GM12878 (cell line): ENCODE measurements at regions not wholly inside any gene's neighbourhood (a gene's known extent, or its start where the extent isn't known, plus 50 kb on each side); places are given as distances from the start of the nearest gene placed in this dataset.

ENCODE experiments used
- ATAC-seq: fragments of 200-7000 bp; cut with Tn5 transposase; 3 replicates; pipeline ENCODE4 v1.9.1; 2020; ENCODE audit warnings: mild to moderate bottlenecking, moderate library complexity
- BruUV-seq: library from RNA; stranded (reverse); fragments of 400-500 nt; replicated peaks from 2 replicates; lab custom pipeline; 2021; lab: Mats Ljungman, UMichigan
- CTCF ChIA-PET: fragments of 300-600 bp; sonication (Branson Sonifier 250); formaldehyde crosslinking; extraction: SDS; loops from one replicate; lab custom pipeline; 2021; ENCODE audit warnings: inconsistent platforms; lab: Yijun Ruan, JAX
- POLR2A ChIA-PET: fragments of 350-600 bp; formaldehyde crosslinking; extraction: SDS; loops from one replicate; lab custom pipeline; 2021; ENCODE audit warnings: inconsistent platforms; lab: Charles Lee
- RAD21 ChIA-PET: fragments of 300-600 bp; sonication (Branson Sonifier 250); formaldehyde crosslinking; loops from one replicate; lab custom pipeline; 2023; ENCODE audit warnings: antibody characterized with exemption; ENCODE audit not compliant: unreplicated experiment; lab: Charles Lee
- SMC1A ChIA-PET: fragments of 300-600 bp; sonication (Branson Sonifier 250); formaldehyde crosslinking; loops from one replicate; lab custom pipeline; 2023; ENCODE audit not compliant: unreplicated experiment, uncharacterized antibody; lab: Charles Lee
- DNase-seq: peaks from one replicate; pipeline ENCODE4 v3.0.0-alpha.2; 2011; ENCODE audit warnings: low read depth, low spot score
- FAIRE-seq: peaks from 3 replicates; lab custom pipeline; 2011; peaks lifted over from hg19 to GRCh38; lab: Jason Lieb, UNC
- H2AFZ ChIP-seq: 2 replicates; pipeline ENCODE4 v1.6.0; 2011; ENCODE audit warnings: low read depth, low read length, control low read depth; ENCODE audit not compliant: control insufficient read depth
- H3K27ac ChIP-seq: 2 replicates; pipeline ENCODE4 v1.5.1; 2011; ENCODE audit warnings: control low read depth; ENCODE audit not compliant: control insufficient read depth, insufficient read depth
- H3K27me3 ChIP-seq, 2 experiments: replicated peaks in 1 of 2; 2 replicates each; pipeline versions ENCODE4 v1.6.0 to v1.6.1; 2011; ENCODE audit warnings: low read length in 1 of 2; ENCODE audit not compliant: control insufficient read depth in 2 of 2, insufficient read depth in 2 of 2
- H3K36me3 ChIP-seq, 2 experiments: 2 replicates each; pipeline ENCODE4 v1.5.1; 2011; ENCODE audit warnings: low read length in 1 of 2; ENCODE audit not compliant: control insufficient read depth in 2 of 2, insufficient read depth in 2 of 2
- H3K4me1 ChIP-seq: 2 replicates; pipeline ENCODE4 v1.6.1; 2011; ENCODE audit warnings: mild to moderate bottlenecking, low read length, moderate library complexity, mixed read lengths; ENCODE audit not compliant: control insufficient read depth, insufficient read depth
- H3K4me2 ChIP-seq: 2 replicates; pipeline ENCODE4 v1.6.0; 2011; ENCODE audit warnings: control low read depth; ENCODE audit not compliant: control insufficient read depth, insufficient read depth
- H3K4me3 ChIP-seq: fragments of 200-600 bp; sonication (generic); 2 replicates; pipeline ENCODE4 v1.5.1; 2016
- H3K79me2 ChIP-seq: 2 replicates; pipeline ENCODE4 v1.6.0; 2011; ENCODE audit warnings: low read length; ENCODE audit not compliant: control insufficient read depth, insufficient read depth
- H3K9ac ChIP-seq: 2 replicates; pipeline ENCODE4 v1.8.0; 2011; ENCODE audit warnings: low read length, control low read depth, mixed read lengths; ENCODE audit not compliant: control insufficient read depth, insufficient read depth
- H3K9me3 ChIP-seq: replicated peaks from 3 replicates; pipeline ENCODE4 v1.5.1; 2011; ENCODE audit warnings: mild to moderate bottlenecking, low read length; ENCODE audit not compliant: control insufficient read depth, insufficient read depth
- H4K20me1 ChIP-seq: 2 replicates; pipeline ENCODE4 v1.6.0; 2011; ENCODE audit not compliant: control insufficient read depth, insufficient read depth
- ATF2 ChIP-seq: IDR thresholded peaks from 2 replicates; pipeline ENCODE4 v1.6.1; 2012; ENCODE audit warnings: low read length, inconsistent platforms
- BRCA1 ChIP-seq: IDR thresholded peaks from 2 replicates; pipeline ENCODE4 v1.6.1; 2011; ENCODE audit warnings: low read depth, low read length, improper control_type of control experiment
- MTA2 ChIP-seq: fragments of 450-650 bp; IDR thresholded peaks from 2 replicates; pipeline ENCODE4 v1.6.1; 2016; ENCODE audit warnings: low read depth, mild to moderate bottlenecking, moderate library complexity
- NKRF ChIP-seq: fragments of 450-650 bp; conservative IDR thresholded peaks from 2 replicates; pipeline ENCODE4 v1.6.1; 2017; ENCODE audit warnings: mild to moderate bottlenecking, moderate library complexity
- NR2C1 ChIP-seq: fragments of 450-650 bp; IDR thresholded peaks from 2 replicates; pipeline ENCODE4 v1.6.1; 2017; ENCODE audit warnings: antibody characterized with exemption, mild to moderate bottlenecking, moderate library complexity
- PAX8 ChIP-seq: fragments of 450-650 bp; IDR thresholded peaks from 2 replicates; pipeline ENCODE4 v1.6.1; 2017; ENCODE audit warnings: mild to moderate bottlenecking, moderate library complexity
- PKNOX1 ChIP-seq: fragments of 450-650 bp; IDR thresholded peaks from 2 replicates; pipeline ENCODE4 v1.6.1; 2016; ENCODE audit warnings: mild to moderate bottlenecking
- SUZ12 ChIP-seq: fragments of 200-600 bp; sonication (generic); IDR thresholded peaks from one replicate; pipeline ENCODE4 v1.6.1; 2018; ENCODE audit warnings: antibody characterized with exemption, mild to moderate bottlenecking; ENCODE audit not compliant: unreplicated experiment
- ZBTB4 ChIP-seq: fragments of 450-650 bp; formaldehyde crosslinking; IDR thresholded peaks from 2 replicates; pipeline ENCODE4 v1.4.0; 2022; ENCODE audit warnings: mild to moderate bottlenecking, moderate library complexity
- ZNF274 ChIP-seq: IDR thresholded peaks from one replicate; pipeline ENCODE4 v1.8.0; 2011; ENCODE audit not compliant: insufficient read length, insufficient read depth
- WGBS: methylation state at CpG from one replicate; pipeline ENCODE4 v1.1.6; 2016; ENCODE audit warnings: low lambda C conversion rate; ENCODE audit not compliant: insufficient replicate concordance, insufficient coverage; ENCODE audit errors: missing lambda C conversion rate; 5-methylcytosine and 5-hydroxymethylcytosine counted together
- in situ Hi-C: fragments of 300-500 bp; cut with MboI; formaldehyde crosslinking; loops from 9 replicates; pipeline ENCODE4 v1.14.3; 2018; ENCODE audit warnings: mixed read lengths
- intact Hi-C: fragments of 100-400 bp; cut with micrococcal nuclease; formaldehyde crosslinking; loops from one replicate; pipeline ENCODE4 v1.14.2; 2022; ENCODE audit not compliant: unreplicated experiment

GRCh38 chr2:150697596-150697995, 210.1 kb upstream of the RND3 start:
- FAIRE-seq, result no peak
- 46% methylated on average over 2 of the region's 2 CpGs for WGBS
- in situ Hi-C loops, result no loop called here

More at GRCh38 chr2:150697596-150697995, 210.1 kb upstream of the RND3 start:
- ATAC-seq (no peak), DNase-seq (no peak)
- no peaks in the 10 kb centered on the region for H3K36me3 ChIP-seq
- CTCF ChIA-PET, result no interaction called here
- RAD21 ChIA-PET, result no interaction called here
- H3K27ac ChIP-seq, result no peak overlapping the region
- intact Hi-C loops, result no loop called here
- no peak overlapping the region for H3K4me2 ChIP-seq
- H3K9ac ChIP-seq, result no peak overlapping the region
- no peaks in the 10 kb centered on the region for H3K79me2 ChIP-seq
- SMC1A ChIA-PET, result interaction anchor here (0.7 to 0.9 kb wide), 2 partner anchors 8 to 97 kb away, joined by 3 read pairs; no protein-coding TSS in a partner anchor
- BruUV-seq, result no TSS peak
- no peak for TF ChIP-seq NKRF
- no peak for TF ChIP-seq NR2C1
- no peak for TF ChIP-seq MTA2
- no peak for TF ChIP-seq PAX8
- TF ChIP-seq ZNF274, result no peak
- TF ChIP-seq ZBTB4 (CRISPR knock-in tag), result no peak
- TF ChIP-seq BRCA1, result no peak
- no peak for TF ChIP-seq PKNOX1
- no peak for TF ChIP-seq ATF2
- TF ChIP-seq SUZ12, result no peak
- H3K27me3 ChIP-seq, result no peaks in the 10 kb centered on the region
- H2AFZ ChIP-seq, result no peak overlapping the region
- H4K20me1 ChIP-seq, result no peaks in the 10 kb centered on the region
- POLR2A ChIA-PET, result no interaction called here
- no peaks in the 10 kb centered on the region for H3K9me3 ChIP-seq
- H3K4me1 ChIP-seq, result no peaks in the 10 kb centered on the region
- H3K4me3 ChIP-seq, result no peak overlapping the region
